Astrocyte (in vitro differentiated cells and primary cell): ENCODE measurements at regions not wholly inside any gene's neighbourhood (a gene's known extent, or its start where the extent isn't known, plus 50 kb on each side); places are given as distances from the start of the nearest gene placed in this dataset.

Experiments used
- DNase-seq: peaks from one replicate; pipeline ENCODE4 v3.0.0-alpha.2; 2010; ENCODE audit warnings: low read depth
- FAIRE-seq: peaks from 2 replicates; lab custom pipeline; 2011; peaks lifted over from hg19 to GRCh38; lab: Jason Lieb, UNC
- H2AFZ ChIP-seq: 2 replicates; pipeline ENCODE4 v1.6.0; 2012; ENCODE audit warnings: low read depth, low read length, inconsistent platforms
- H3K27ac ChIP-seq: 2 replicates; pipeline ENCODE4 v1.5.1; 2011; ENCODE audit warnings: low read depth, low read length, inconsistent platforms
- H3K27me3 ChIP-seq: 2 replicates; pipeline ENCODE4 v1.6.0; 2011; ENCODE audit warnings: low read length, inconsistent platforms; ENCODE audit not compliant: insufficient read depth
- H3K36me3 ChIP-seq: 2 replicates; pipeline ENCODE4 v1.5.1; 2011; ENCODE audit warnings: low read length, inconsistent platforms; ENCODE audit not compliant: insufficient read depth
- H3K4me1 ChIP-seq: 2 replicates; pipeline ENCODE4 v1.5.1; 2011; ENCODE audit warnings: low read length, inconsistent platforms; ENCODE audit not compliant: insufficient read depth
- H3K4me2 ChIP-seq: 2 replicates; pipeline ENCODE4 v1.6.0; 2012; ENCODE audit warnings: low read length, inconsistent platforms
- H3K4me3 ChIP-seq: 2 replicates; pipeline ENCODE4 v1.5.1; 2011; ENCODE audit warnings: low read depth, mild to moderate bottlenecking, low read length, inconsistent platforms; ENCODE audit not compliant: insufficient read depth
- H3K79me2 ChIP-seq: 2 replicates; pipeline ENCODE4 v1.6.0; 2012; ENCODE audit warnings: mild to moderate bottlenecking, low read length, inconsistent platforms; ENCODE audit not compliant: insufficient read depth
- H3K9ac ChIP-seq: 2 replicates; pipeline ENCODE4 v1.6.0; 2012; ENCODE audit warnings: mild to moderate bottlenecking, low read length, inconsistent platforms
- H3K9me3 ChIP-seq: 2 replicates; pipeline ENCODE4 v1.5.1; 2012; ENCODE audit warnings: low read depth, mild to moderate bottlenecking, low read length, inconsistent platforms; ENCODE audit not compliant: insufficient read depth
- H4K20me1 ChIP-seq: 2 replicates; pipeline ENCODE4 v1.6.0; 2012; ENCODE audit warnings: low read length, inconsistent platforms; ENCODE audit not compliant: insufficient read depth
- H3K27ac Mint-ChIP-seq: one replicate; pipeline ENCODE4 v1.8.0; 2021; ENCODE audit warnings: mild to moderate bottlenecking, mixed read lengths; ENCODE audit not compliant: unreplicated experiment
- H3K27me3 Mint-ChIP-seq: one replicate; pipeline ENCODE4 v1.8.0; 2021; ENCODE audit warnings: low read depth, mixed read lengths; ENCODE audit not compliant: unreplicated experiment
- H3K36me3 Mint-ChIP-seq: one replicate; pipeline ENCODE4 v1.8.0; 2021; ENCODE audit warnings: low read depth, mixed read lengths; ENCODE audit not compliant: unreplicated experiment
- H3K4me1 Mint-ChIP-seq: one replicate; pipeline ENCODE4 v1.8.0; 2021; ENCODE audit warnings: low read depth, mixed read lengths; ENCODE audit not compliant: unreplicated experiment
- H3K4me3 Mint-ChIP-seq: one replicate; pipeline ENCODE4 v1.8.0; 2021; ENCODE audit warnings: mild to moderate bottlenecking, moderate library complexity, mixed read lengths; ENCODE audit not compliant: unreplicated experiment
- H3K9me3 Mint-ChIP-seq: one replicate; pipeline ENCODE4 v1.8.0; 2021; ENCODE audit warnings: mild to moderate bottlenecking, mixed read lengths; ENCODE audit not compliant: unreplicated experiment
- EZH2 ChIP-seq: IDR thresholded peaks from 2 replicates; pipeline ENCODE4 v1.6.1; 2012; ENCODE audit warnings: mild to moderate bottlenecking, low read length, inconsistent platforms; ENCODE audit not compliant: insufficient read depth
- TF ChIP-seq, protein P1 (sequence below): IDR thresholded peaks from 2 replicates; pipeline ENCODE4 v1.5.1; 2011; ENCODE audit warnings: low read depth, mild to moderate bottlenecking, inconsistent platforms, low read length, moderate library complexity; ENCODE audit not compliant: insufficient read depth

GRCh38 chr16:5581908-5582307, 484.3 kb upstream of the EEF2KMT start:
- Histone ChIP-seq H3K79me2 (no peaks in the 10 kb centered on the region), H3K4me3 (no peak overlapping the region), H2AFZ (no peak overlapping the region), H3K27me3 (no peaks in the 10 kb centered on the region), H4K20me1 (no peaks in the 10 kb centered on the region), H3K9ac (no peak overlapping the region), H3K36me3 (no peaks in the 10 kb centered on the region), H3K4me2 (no peak overlapping the region), H3K9me3 (no peaks in the 10 kb centered on the region), H3K27ac (no peak overlapping the region), H3K4me1 (no peaks in the 10 kb centered on the region)
- no peak for TF ChIP-seq EZH2
- TF ChIP-seq, protein P1, sequence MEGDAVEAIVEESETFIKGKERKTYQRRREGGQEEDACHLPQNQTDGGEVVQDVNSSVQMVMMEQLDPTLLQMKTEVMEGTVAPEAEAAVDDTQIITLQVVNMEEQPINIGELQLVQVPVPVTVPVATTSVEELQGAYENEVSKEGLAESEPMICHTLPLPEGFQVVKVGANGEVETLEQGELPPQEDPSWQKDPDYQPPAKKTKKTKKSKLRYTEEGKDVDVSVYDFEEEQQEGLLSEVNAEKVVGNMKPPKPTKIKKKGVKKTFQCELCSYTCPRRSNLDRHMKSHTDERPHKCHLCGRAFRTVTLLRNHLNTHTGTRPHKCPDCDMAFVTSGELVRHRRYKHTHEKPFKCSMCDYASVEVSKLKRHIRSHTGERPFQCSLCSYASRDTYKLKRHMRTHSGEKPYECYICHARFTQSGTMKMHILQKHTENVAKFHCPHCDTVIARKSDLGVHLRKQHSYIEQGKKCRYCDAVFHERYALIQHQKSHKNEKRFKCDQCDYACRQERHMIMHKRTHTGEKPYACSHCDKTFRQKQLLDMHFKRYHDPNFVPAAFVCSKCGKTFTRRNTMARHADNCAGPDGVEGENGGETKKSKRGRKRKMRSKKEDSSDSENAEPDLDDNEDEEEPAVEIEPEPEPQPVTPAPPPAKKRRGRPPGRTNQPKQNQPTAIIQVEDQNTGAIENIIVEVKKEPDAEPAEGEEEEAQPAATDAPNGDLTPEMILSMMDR, result no peak
- Mint-ChIP-seq H3K36me3 (peaks cover 2% of the 10 kb centered on the region), H3K9me3 (no peaks in the 10 kb centered on the region), H3K27me3 (peaks cover 28% of the 10 kb centered on the region), H3K27ac (no peak overlapping the region), H3K4me3 (no peak overlapping the region), H3K4me1 (no peaks in the 10 kb centered on the region)
- no peak for DNase-seq
- no peak for FAIRE-seq

DNA sequence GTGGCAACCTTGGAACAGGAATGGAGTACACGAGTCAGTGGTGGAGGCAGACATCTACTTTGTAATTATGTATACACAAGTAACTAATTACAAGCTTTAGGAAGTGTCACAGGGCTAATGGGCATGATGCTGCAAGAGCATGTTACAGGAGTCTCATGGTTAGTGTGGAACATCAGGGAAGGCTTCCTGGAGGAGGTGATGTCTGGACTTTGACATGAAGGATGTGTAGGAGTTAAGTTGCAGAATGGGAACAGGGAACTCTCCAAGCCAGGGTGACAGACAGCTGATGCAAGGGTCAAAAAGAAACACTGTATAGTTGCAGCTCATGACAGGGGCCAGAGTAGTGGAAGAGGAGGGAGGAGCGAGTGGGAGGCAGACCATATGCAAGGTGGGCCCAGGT, 483.8 kb upstream of the EEF2KMT start:
- Histone ChIP-seq H3K4me2 (no peak overlapping the region), H3K27me3 (no peaks in the 10 kb centered on the region), H3K9me3 (no peaks in the 10 kb centered on the region), H3K4me1 (no peaks in the 10 kb centered on the region), H3K79me2 (no peaks in the 10 kb centered on the region), H3K36me3 (no peaks in the 10 kb centered on the region), H4K20me1 (no peaks in the 10 kb centered on the region), H2AFZ (no peak overlapping the region), H3K4me3 (no peak overlapping the region), H3K9ac (no peak overlapping the region), H3K27ac (no peak overlapping the region)
- Mint-ChIP-seq H3K27ac (no peak overlapping the region), H3K4me3 (no peak overlapping the region), H3K27me3 (peaks cover 26% of the 10 kb centered on the region), H3K4me1 (no peaks in the 10 kb centered on the region), H3K9me3 (no peaks in the 10 kb centered on the region), H3K36me3 (peaks cover 2% of the 10 kb centered on the region)
- DNase-seq (no peak), FAIRE-seq (no peak)
- TF ChIP-seq, protein P1, result no peak
- TF ChIP-seq EZH2, result no peak

DNA sequence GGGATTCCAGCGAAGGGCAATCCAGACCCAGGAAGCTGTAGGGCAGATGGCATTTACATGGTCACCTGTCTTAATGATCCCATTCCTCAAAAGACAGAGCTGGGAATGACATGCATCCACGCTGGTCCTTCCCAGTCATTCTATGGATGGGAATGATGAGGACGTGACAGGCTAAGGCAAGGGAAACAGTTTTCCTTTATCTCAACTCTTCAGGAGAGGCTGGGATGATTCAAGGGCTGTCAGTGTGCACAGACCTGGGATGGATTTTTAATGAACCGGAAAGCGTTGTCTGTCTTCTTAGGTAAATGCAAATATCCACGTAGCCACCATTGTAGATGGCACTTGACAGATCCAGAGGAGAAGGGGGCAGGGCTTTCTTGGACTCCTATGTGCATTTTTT, 483.2 kb upstream of the EEF2KMT start:
- no peaks in the 10 kb centered on the region for H3K9me3 Mint-ChIP-seq

More for the DNA sequence above, 483.2 kb upstream of the EEF2KMT start:
- H3K27ac ChIP-seq, result no peak overlapping the region
- no peak overlapping the region for H3K9ac ChIP-seq
- DNase-seq (no peak), FAIRE-seq (no peak)
- peaks cover 2% of the 10 kb centered on the region for H3K36me3 Mint-ChIP-seq
- H3K4me1 ChIP-seq, result no peaks in the 10 kb centered on the region
- H3K4me1 Mint-ChIP-seq, result no peaks in the 10 kb centered on the region
- no peaks in the 10 kb centered on the region for H3K9me3 ChIP-seq
- H3K4me2 ChIP-seq, result no peak overlapping the region
- TF ChIP-seq, protein P1, result no peak
- TF ChIP-seq EZH2, result no peak
- no peaks in the 10 kb centered on the region for H3K27me3 ChIP-seq
- peaks cover 32% of the 10 kb centered on the region for H3K27me3 Mint-ChIP-seq
- H3K27ac Mint-ChIP-seq, result no peak overlapping the region
- no peaks in the 10 kb centered on the region for H3K79me2 ChIP-seq
- no peak overlapping the region for H2AFZ ChIP-seq
- no peak overlapping the region for H3K4me3 Mint-ChIP-seq
- no peak overlapping the region for H3K4me3 ChIP-seq
- no peaks in the 10 kb centered on the region for H4K20me1 ChIP-seq
- no peaks in the 10 kb centered on the region for H3K36me3 ChIP-seq
